Thoracic aorta (tissue), 2 donors: ENCODE measurements at regions not wholly inside any gene's neighbourhood (a gene's known extent, or its start where the extent isn't known, plus 50 kb on each side); places are given as distances from the start of the nearest gene placed in this dataset.

Source experiments
- ATAC-seq: fragments of 150-250 bp; one replicate; pipeline ENCODE4 v1.8.0; 2017; ENCODE audit warnings: low read depth; ENCODE audit not compliant: insufficient number of reproducible peaks, low FRiP score
- DNase-seq: peaks from one replicate; pipeline ENCODE4 v3.0.0-alpha.2; 2020; ENCODE audit warnings: low spot score
- H3K27ac ChIP-seq, 2 donors: fragments of 200-600 bp; sonication (generic); 1 replicate in 1 of 2; 2 replicates in 1 of 2; pipeline ENCODE4 v1.5.1; 2016; ENCODE audit warnings: mild to moderate bottlenecking in 2 of 2, moderate library complexity in 2 of 2
- H3K27me3 ChIP-seq: fragments of 200-600 bp; sonication (generic); replicated peaks from 2 replicates; pipeline ENCODE4 v1.6.0; 2016; ENCODE audit warnings: mild to moderate bottlenecking; ENCODE audit not compliant: insufficient read depth
- H3K36me3 ChIP-seq: fragments of 200-600 bp; sonication (generic); one replicate; pipeline ENCODE4 v1.5.1; 2016
- H3K4me1 ChIP-seq, 2 donors: fragments of 200-600 bp; sonication (generic); 1 replicate in 1 of 2; 2 replicates in 1 of 2; pipeline versions ENCODE4 v1.5.1 to v1.6.0; 2016; ENCODE audit warnings: low read depth in 2 of 2, mild to moderate bottlenecking in 1 of 2; ENCODE audit not compliant: control insufficient read depth in 1 of 2
- H3K4me3 ChIP-seq: fragments of 200-600 bp; sonication (generic); 2 replicates; pipeline ENCODE4 v1.5.1; 2016; ENCODE audit warnings: mild to moderate bottlenecking
- H3K9me3 ChIP-seq: fragments of 200-600 bp; sonication (generic); 2 replicates; pipeline ENCODE4 v1.5.1; 2016
- TF ChIP-seq, protein P1 (sequence below): fragments of 200-600 bp; sonication (generic); IDR thresholded peaks from one replicate; pipeline ENCODE4 v1.5.1; 2019; ENCODE audit warnings: antibody characterized with exemption

DNA sequence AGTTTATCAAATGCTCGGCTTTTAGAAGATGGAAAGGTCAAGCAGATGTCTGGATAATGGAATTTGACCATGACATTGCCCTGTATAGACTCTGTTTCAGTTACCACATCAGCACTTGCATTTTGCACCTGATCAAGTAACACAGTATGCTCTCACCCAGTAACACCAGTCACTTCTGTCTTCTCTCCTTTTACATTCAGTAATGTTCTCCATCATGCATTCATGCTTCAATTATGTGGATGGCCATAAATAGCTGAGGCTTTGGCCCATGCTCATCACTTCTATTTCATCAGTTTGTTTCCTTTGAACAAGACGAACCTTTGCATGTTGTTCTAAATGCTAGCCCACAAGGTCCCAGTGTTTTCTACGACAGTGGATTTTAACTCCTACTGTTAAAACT, 322.9 kb upstream of the ACVR2A start:
- Histone ChIP-seq H3K9me3 (no peaks in the 10 kb centered on the region), H3K4me3 (no peak overlapping the region), H3K27ac (no peak overlapping the region), H3K4me1 (no peaks in the 10 kb centered on the region), H3K36me3 (no peaks in the 10 kb centered on the region), H3K27me3 (no peaks in the 10 kb centered on the region)
- TF ChIP-seq, protein P1, sequence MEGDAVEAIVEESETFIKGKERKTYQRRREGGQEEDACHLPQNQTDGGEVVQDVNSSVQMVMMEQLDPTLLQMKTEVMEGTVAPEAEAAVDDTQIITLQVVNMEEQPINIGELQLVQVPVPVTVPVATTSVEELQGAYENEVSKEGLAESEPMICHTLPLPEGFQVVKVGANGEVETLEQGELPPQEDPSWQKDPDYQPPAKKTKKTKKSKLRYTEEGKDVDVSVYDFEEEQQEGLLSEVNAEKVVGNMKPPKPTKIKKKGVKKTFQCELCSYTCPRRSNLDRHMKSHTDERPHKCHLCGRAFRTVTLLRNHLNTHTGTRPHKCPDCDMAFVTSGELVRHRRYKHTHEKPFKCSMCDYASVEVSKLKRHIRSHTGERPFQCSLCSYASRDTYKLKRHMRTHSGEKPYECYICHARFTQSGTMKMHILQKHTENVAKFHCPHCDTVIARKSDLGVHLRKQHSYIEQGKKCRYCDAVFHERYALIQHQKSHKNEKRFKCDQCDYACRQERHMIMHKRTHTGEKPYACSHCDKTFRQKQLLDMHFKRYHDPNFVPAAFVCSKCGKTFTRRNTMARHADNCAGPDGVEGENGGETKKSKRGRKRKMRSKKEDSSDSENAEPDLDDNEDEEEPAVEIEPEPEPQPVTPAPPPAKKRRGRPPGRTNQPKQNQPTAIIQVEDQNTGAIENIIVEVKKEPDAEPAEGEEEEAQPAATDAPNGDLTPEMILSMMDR, result no peak
- ATAC-seq (no peak), DNase-seq (no peak)

DNA sequence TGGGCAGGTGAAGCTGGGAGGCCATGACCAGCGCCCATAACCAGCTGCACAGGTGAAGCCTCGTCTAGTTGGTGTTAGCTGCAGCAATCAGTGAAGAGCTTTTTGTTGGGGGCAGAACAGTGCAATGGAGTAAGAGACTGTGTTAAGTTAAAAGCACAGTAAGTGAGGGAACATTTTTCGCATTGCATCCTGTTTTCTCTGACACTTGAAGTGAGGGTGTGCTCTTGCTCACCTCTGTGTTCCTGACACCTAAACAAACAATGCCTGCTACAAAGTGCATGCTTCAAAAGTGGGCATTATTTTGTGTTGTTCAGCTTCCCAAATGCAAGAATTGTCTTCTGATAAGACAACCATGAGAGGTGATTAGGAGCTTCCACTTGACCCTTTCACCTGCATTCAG, 324.0 kb upstream of the ACVR2A start:
- H3K4me1 ChIP-seq, result no peaks in the 10 kb centered on the region
- H3K9me3 ChIP-seq, result no peaks in the 10 kb centered on the region
- TF ChIP-seq, protein P1, result no peak
- ATAC-seq, result no peak
- H3K36me3 ChIP-seq, result no peaks in the 10 kb centered on the region
- H3K27ac ChIP-seq, result no peak overlapping the region
- H3K27me3 ChIP-seq, result no peaks in the 10 kb centered on the region
- H3K4me3 ChIP-seq, result no peak overlapping the region
- DNase-seq, result no peak

DNA sequence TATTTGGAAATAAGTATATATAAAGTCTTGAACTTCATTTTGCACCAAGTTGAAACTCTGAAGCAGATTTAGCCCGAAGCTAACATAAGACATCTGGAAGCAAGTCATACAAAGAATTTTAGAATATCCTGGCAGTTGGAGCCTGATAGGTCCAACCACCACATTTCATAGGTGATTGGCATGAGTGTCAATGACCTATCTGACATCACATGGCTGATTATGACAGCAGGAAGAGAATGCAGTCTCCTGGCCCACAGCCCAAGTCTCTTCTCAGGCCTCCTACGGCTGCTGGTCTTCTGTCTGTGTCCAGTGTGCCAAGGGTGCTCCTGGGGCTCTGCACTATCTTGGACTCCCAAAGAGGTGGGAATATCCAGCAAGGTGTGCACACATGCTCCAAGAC, 325.7 kb upstream of the ACVR2A start:
- ATAC-seq (no peak), DNase-seq (no peak)
- TF ChIP-seq, protein P1, result no peak

DNA sequence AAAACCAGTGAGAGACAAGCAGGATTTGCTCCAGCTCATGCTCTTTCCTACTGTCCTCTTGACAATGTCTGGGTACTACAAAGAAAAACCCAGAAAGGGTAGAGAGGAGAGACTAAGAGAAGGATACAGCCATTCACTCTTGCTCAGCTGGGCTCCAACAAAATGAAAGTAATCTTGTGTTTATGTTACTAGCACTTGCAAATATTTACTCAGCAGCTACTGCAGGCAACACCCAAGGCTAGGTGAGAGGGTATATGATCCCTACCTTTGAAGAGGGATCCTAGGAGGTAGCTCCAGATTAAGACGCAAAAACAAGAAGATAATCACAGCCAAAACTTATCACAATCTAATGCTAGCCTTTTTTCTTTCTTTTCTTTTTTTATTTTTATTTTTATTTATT, 329.6 kb upstream of the ACVR2A start:
- ATAC-seq, result no peak
- H3K27me3 ChIP-seq, result no peaks in the 10 kb centered on the region
- H3K36me3 ChIP-seq, result no peaks in the 10 kb centered on the region
- H3K4me1 ChIP-seq, result no peaks in the 10 kb centered on the region
- no peak for DNase-seq
- H3K4me3 ChIP-seq, result no peak overlapping the region
- H3K9me3 ChIP-seq, result no peaks in the 10 kb centered on the region
- TF ChIP-seq, protein P1, result no peak
- no peak overlapping the region for H3K27ac ChIP-seq

More for the DNA sequence above, 325.7 kb upstream of the ACVR2A start:
- Histone ChIP-seq H3K4me1 (no peaks in the 10 kb centered on the region), H3K27ac (no peak overlapping the region), H3K4me3 (no peak overlapping the region), H3K9me3 (no peaks in the 10 kb centered on the region), H3K27me3 (no peaks in the 10 kb centered on the region), H3K36me3 (no peaks in the 10 kb centered on the region)

DNA sequence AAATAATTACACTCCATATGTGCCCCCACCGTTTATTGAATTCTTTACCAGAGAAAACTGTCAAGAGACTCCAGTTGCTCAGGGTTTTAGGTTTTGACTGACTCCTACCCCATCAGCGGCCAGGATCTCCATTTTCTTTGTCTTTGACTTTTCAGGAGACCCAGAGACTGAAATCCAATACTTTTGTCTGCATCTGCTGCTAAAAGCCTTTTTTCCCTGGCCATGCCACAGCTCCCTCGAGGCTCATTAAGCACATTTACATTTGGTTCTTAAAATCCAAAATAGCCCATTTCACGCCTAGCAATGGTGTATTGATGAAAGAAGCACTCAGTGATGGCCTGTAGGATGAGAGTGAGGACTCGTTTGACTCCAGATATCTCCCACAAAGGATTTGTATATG, 332.6 kb upstream of the ACVR2A start:
- Histone ChIP-seq H3K36me3 (no peaks in the 10 kb centered on the region), H3K27ac (no peak overlapping the region), H3K27me3 (no peaks in the 10 kb centered on the region), H3K4me1 (no peaks in the 10 kb centered on the region), H3K4me3 (no peak overlapping the region), H3K9me3 (no peaks in the 10 kb centered on the region)
- TF ChIP-seq, protein P1, result no peak
- ATAC-seq, result no peak
- no peak for DNase-seq
